Activated naive CD4-positive, alpha-beta T cell treated with Interleukin-2 at 50 U/mL for 16 hours (primary cell): ENCODE measurements at regions not wholly inside any gene's neighbourhood (a gene's known extent, or its start where the extent isn't known, plus 50 kb on each side); places are given as distances from the start of the nearest gene placed in this dataset.
"Not testable (repeated sequence)": the region's sequence is repeated elsewhere in the genome, so short reads cannot be mapped to it uniquely, and the experiment has no call there.

Experiments
- DNase-seq: peaks from one replicate; pipeline ENCODE4 v3.0.0-alpha.2; 2020

- no peak for DNase-seq
Measured at GRCh38 chr5:40210694-40211093, 469.0 kb upstream of the PTGER4 start.

GRCh38 chr5:40206030-40206429, 473.7 kb upstream of the PTGER4 start:
- DNase-seq = no peak

- DNase-seq = no peak
Measured at GRCh38 chr5:40204144-40204543, 475.6 kb upstream of the PTGER4 start.

- no peak for DNase-seq
Measured at GRCh38 chr5:40202814-40203440, 476.8 kb upstream of the PTGER4 start.

GRCh38 chr5:40198736-40199135, 481.0 kb upstream of the PTGER4 start:
- no peak for DNase-seq

GRCh38 chr5:40195574-40195973, 484.1 kb upstream of the PTGER4 start:
- DNase-seq = not testable (repeated sequence)

GRCh38 chr5:40191150-40191549, 488.6 kb upstream of the PTGER4 start:
- DNase-seq = no peak

- no peak for DNase-seq
Measured at GRCh38 chr5:40172721-40173120, 507.0 kb upstream of the PTGER4 start.

GRCh38 chr5:40171971-40172370, 507.7 kb upstream of the PTGER4 start:
- no peak for DNase-seq

- no peak for DNase-seq
Measured at GRCh38 chr5:40167283-40167682, 512.4 kb upstream of the PTGER4 start.

GRCh38 chr5:40166802-40167201, 512.9 kb upstream of the PTGER4 start:
- DNase-seq = no peak

GRCh38 chr5:40165789-40166728, 513.7 kb upstream of the PTGER4 start:
- no peak for DNase-seq

GRCh38 chr5:40165106-40165788, 514.5 kb upstream of the PTGER4 start:
- DNase-seq = no peak

GRCh38 chr5:40160435-40160834, 519.3 kb upstream of the PTGER4 start:
- DNase-seq = no peak

- no peak for DNase-seq
Measured at GRCh38 chr5:40154194-40154593, 525.5 kb upstream of the PTGER4 start.

- DNase-seq = no peak
Measured at GRCh38 chr5:40150896-40151295, 528.8 kb upstream of the PTGER4 start.

GRCh38 chr5:40141896-40142295, 537.8 kb upstream of the PTGER4 start:
- no peak for DNase-seq

GRCh38 chr5:40141418-40141817, 538.3 kb upstream of the PTGER4 start:
- DNase-seq = no peak

- no peak for DNase-seq
Measured at GRCh38 chr5:40137223-40137622, 542.5 kb upstream of the PTGER4 start.

- DNase-seq = no peak
Measured at GRCh38 chr5:40134883-40135520, 544.7 kb upstream of the PTGER4 start.

GRCh38 chr5:40124367-40124766, 555.3 kb upstream of the PTGER4 start:
- no peak for DNase-seq

GRCh38 chr5:40121236-40121635, 558.5 kb upstream of the PTGER4 start:
- DNase-seq = no peak

- no peak for DNase-seq
Measured at GRCh38 chr5:40112875-40113274, 566.8 kb upstream of the PTGER4 start.
